Iris pigment epithelial cell (primary cell): ENCODE measurements at regions not wholly inside any gene's neighbourhood (a gene's known extent, or its start where the extent isn't known, plus 50 kb on each side); places are given as distances from the start of the nearest gene placed in this dataset.

ENCODE experiments used
- DNase-seq: peaks from one replicate; pipeline ENCODE4 v3.0.0-alpha.2; 2011; ENCODE audit warnings: low read depth

DNA sequence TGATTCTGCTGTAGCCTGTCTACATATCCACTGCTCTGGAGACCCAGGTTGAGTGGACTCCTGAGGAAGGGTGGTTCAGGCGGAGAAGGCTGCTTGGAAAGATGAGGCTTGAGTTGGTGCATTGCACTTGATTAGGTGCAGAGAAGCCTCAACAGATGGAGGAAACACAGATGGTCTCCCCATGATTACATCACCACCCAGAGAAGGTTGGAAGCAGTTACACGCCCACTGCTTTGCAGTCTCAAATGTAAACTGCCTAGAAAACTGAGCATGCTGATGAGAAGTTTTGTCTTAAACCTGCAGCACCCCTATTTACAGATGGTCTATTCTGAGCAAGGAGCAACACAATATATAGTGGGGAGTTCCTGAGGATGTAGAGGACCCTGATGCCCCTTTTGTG, 266.6 kb downstream of the PIK3R1 start:
- DNase-seq, result peak; percentile 28

DNA sequence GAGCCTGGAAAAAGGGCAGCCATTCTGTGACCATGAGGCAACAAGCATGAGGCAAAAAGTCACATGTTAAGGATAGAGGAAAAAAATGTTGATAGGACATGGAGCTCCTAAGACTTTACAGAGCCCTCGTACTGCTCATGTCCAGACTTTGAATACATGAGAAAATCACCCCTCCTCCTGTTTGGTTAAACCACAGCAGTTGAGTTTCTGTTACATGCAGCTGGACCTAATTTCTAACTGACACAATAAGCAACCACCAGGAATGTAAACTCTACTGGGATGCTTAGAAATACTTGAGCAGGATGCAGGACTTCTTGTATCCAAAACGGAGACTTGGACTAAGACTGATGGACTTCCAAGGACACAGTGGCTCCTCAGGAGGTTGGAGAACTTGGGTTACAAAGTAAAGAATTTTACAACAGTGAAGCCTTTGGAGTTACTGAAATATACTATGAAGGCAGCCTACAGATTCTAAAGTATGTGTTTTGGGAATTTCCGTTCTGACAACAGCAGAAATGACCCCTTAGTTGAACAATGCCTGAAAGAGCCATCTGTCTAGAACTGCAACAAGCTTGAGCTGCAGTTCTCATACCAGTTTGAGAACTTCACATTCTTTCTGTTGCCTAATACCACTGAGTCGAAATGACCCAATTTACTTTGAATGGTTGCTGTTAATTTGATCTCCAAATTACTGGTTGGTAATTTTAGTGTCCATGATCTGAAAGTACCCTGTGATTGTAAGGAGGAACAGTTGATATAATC, 268.9 kb downstream of the PIK3R1 start:
- peak; percentile 84 for DNase-seq

DNA sequence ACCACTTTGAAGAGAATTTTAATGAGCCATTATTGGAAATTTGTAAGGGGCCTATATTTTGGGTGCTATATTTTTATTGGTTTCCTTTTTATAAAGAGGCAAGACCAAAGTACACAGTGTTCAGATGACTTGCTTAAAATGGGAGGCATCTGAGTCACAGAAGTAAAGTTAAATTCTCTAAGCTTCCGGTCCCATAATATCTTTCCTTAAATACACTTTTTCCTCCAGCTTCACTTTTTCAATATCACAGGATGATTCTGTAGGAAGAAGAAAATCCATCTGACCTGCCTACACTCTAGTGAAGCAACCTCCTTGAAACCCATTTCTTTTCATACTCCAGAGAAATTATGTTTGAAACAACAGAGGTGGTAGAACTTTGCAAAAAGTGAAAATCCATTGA, 274.0 kb downstream of the PIK3R1 start:
- DNase-seq, result no peak

DNA sequence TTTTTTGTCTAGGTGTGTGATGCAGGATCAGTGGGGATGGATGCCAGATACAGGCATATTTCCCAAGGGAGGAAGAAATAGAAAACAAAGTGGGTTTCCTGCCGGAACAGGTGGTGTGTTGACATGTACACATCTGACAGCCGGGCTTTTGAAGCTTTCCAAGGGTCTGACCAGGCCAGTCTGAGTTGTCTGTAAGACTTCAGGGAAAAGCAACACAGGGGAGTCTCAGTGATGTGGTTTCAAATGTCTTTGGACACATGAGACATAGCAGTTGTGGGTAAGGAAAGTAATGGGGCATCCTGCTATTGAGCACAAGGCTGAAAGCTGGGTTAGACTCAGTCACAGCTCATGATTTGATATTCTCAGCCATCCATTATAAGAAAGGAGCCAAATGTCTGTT, 274.9 kb downstream of the PIK3R1 start:
- no peak for DNase-seq

DNA sequence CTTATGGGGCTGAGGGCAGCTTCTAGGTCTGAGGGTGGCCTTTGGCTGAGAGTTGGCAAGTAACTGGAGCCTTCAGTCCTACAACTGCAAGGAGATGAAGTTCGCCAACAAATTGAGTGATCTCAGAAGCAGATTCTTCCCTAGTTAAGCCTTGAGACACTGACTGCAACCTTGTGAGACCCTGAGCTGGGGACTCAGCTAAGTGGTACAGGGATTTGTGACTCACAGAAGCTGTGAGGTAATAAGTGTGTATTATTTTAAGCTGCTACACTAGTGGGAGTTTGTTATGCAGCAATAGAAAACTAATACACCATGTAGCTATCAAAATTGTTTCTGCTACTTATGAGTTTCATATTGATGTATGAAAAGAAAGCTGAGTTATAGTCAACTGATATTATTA, 279.2 kb downstream of the PIK3R1 start:
- DNase-seq, result peak; percentile 61

DNA sequence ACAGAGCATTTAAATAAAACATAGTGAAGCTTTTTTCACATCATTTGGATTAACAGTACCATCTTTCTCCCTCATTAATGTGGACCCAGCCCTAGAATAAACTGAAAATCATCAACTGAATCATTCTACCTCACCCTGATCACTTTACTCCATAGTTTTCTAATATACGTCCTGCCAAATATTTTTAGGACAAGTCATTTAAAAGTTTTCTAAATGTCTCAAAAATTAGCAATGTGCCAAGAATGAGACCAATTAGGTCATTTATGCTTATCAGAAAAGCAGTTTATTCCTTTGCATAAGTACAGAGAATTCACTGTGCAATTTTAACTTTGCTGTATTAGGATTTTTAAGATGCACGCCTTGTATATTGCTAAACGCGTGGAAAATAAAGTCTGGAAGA, 284.4 kb downstream of the PIK3R1 start:
- peak; percentile 78 for DNase-seq

DNA sequence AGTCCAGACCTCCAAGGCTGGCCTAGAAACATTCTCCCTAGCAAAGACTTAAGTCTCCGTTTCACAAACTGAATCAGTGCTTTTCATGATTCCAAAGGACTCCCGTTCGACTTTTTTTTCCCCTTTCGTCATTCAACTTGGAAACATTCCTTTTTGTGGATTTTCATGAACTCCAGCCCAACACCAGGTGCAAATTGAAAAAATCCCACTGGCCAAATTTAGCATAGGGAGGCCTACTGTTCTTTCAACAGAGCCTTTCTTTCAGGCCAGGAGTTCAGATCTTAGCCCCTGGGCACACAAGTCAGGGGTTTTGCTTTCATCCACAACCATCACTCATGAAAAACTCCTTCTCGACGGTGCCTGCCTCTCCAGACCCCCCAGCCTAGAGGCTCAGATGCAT, 285.3 kb downstream of the PIK3R1 start:
- no peak for DNase-seq

DNA sequence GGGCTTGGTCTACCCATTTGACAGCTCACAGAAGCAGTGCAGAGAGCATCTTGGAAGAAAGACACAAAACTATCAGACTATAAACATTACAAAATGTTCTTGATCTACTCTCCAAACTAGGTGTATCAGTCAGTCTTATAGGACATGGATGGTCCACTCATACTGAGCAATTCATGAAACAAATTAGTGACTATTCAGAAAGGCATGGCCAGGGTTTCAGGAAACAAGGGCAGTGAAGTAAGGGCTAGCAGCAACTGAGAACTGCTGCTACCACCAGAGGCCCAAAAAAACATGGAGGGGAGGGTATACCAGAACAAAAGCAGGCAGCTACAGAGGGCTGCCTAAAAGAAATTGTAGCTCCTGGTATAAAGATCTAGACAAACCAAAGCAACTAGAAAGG, 287.0 kb downstream of the PIK3R1 start:
- DNase-seq, result peak; percentile 12

DNA sequence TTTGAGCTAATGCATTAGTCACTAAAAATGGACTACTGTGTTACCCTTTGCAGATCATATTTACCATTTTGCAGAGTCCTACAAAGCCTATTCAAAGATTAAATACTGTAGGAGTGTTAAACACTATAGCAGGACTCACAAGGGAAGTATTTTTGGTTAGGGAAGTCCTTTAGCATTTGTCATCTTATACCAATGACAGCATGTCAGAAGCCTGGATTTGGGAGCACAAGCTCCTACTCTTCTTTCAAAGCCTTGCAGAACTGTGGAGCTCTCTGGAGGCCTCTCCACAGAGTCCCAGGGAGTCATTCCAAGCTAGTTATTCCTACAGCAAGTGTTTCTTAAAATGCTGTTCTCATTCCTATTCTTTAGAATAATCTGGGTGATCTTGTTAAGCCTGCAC, 288.8 kb downstream of the PIK3R1 start:
- DNase-seq, result no peak

DNA sequence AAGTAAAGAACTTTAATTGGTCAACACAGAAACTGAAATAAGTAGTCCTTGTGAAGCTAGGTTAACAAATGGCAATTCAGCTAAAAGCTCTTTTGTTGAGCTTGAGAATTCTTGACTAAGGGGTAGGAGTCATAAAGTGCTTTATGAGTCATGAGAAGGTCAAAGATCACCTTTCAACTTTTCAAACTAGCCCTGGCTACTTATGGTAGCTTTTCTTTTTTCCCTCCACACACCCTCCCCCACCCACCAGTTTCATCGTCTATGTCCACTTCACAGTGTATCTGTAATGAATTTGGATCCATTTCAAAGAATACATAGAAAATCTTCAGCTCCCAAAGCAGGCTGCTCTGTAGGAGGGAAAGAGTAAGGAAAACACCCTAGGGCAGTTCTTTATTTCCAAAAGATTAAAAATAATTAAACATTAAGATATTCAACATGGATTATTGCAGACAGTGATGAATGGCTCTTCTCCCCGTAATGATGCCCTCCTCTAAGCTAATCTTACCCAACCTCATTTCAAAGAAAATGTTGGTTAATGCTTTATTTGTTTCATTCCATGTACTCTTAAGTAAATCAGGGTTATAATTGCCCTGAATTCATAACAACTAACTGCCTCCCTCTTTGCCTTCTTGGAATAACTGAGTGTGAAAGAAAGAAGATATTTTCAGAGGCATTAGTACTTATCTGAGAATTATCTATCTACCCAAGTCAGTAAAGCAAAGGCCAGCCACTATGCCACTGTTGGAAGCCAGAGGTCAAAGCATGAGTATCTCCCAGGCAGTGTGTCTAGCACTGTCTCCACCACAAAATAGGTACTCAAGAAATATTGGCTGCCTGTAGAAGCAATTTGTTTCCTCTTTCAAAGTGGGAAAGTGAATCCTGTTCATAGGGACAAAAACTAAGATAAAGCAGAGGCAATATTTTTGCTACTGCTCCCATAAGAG, 290.6 kb downstream of the PIK3R1 start:
- peak; percentile 59 for DNase-seq

DNA sequence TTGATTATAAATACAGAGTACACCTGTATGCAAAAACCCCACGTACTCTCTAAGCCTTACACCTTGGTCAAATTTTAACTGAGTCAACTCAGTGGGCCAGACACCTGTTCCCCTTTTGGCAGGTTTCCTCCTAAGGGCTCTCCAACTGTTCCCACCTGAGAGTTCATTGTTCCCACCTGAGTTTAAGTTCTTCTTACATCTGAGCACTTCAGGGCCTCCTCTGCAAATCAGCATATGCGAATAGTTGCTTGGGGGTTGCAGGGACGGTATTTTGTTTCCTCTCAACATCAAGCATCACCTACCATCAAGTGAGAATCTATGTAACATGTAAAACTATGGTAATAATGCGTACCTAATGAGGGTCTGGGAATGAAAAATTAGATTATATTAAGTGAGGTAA, 300.0 kb downstream of the PIK3R1 start:
- no peak for DNase-seq

DNA sequence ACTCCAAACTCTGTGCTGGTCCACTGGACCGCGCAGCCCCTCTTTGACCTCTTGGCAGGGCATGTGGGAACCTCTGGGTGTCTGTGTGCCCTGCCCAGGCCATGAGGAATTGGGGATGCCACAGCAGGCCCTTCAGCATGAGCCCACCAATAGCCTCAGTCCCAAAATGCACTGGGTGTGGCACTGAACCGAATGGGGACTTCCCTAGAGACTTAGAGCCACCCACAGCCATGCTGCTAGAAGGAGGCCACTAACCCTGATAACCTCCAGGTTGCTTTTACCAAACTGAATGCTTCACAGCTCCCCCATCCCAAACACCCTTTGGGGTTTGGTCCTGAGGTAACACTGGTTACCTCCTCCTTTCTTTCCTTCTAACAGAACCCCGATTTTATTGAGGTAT, 302.7 kb downstream of the PIK3R1 start:
- DNase-seq, result no peak

DNA sequence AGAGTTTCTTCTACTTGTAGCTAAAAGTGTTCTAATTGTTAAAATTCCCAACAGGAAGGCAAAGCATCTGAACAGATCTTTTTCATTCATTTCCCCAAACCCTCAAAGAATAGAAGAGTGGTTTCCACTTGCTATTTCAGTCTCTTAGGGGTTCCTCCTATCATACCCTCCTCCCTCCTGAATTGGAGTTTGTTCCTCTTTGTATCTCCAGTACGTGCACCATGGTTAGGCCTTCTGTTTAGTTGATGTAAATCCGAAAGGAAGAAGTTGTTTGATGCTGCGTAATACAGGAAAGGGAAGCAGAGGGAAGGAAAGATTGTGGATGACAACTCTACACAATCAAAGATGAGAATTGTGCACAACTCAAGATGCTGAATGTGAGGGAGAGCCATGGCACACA, 303.6 kb downstream of the PIK3R1 start:
- no peak for DNase-seq

DNA sequence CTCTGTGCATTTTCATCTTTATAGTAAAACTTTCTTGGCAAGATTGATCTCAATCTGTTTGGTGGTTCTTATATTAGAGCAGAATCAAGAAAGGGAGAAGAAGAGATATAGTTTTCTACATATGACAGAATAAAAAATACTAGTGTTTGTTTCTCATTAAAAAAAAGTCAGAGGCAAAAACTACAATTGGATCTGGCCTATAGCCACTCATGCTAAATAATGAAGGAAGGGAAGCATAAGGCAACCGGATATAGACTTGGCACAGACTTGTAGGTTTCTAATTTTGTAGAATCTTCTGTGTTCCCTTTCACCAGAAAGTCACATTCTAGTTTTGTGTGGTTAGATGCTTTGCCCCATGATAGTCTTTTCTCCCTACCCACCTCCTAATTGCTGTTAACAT, 306.2 kb downstream of the PIK3R1 start:
- DNase-seq, result no peak

DNA sequence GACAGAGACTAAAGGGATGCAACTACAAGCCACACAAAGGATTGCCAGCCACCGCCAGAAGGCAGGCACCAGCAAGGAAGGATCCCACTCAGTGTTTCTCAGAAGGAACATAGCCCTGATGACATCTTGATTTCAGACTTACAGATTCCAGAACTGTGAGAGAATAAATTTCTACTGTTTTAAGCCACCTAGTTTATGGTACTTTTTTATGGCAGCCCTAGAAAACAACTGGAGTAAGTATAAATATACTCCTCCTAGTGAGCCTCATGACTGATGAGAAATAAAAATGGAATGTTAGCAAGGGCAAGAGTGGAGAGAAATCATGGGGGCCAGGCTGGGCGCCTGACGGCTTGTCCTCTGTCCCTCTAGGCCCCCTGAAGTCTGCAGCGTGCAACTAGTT, 307.3 kb downstream of the PIK3R1 start:
- peak; percentile 57 for DNase-seq

DNA sequence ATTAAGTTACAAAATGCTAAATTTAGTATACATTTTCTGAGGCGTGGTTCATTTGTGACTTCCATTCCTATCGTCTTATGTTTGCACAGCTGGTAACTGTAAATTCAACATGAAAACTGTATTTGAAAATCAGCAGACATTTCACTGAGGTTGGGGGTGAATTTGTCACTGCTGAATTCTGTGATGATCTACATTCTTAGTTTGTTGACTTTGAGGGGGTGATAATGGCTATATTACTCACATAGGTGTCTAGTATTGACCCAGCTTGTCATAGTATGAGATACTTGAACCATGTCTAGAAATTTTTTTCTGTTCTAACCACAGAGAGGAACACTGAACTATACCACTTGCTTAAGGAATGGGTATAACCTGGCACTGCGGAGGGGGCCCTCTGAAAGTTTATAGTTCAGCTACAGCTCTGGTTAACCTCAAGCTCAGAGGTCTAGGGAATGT, 313.3 kb downstream of the PIK3R1 start:
- DNase-seq, result no peak

DNA sequence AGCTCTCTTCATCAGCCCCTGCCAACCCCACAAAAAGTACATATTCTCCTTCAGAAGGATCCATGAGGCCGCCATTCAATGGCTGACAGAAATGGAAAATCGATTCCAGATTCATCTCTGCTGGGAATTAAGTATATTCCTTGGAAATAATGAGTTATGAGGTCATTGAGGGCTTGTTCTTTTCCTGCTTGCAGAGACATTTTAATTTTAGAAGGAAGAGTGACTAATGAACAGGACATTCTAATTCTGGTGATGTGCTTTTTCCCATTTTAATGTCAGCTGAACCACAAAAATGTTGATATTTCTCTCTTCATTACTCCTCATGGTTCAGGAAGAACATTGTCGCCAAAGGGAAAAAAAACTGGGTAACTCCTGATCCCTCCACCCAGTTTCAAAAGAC, 314.0 kb downstream of the PIK3R1 start:
- DNase-seq, result peak; percentile 38

DNA sequence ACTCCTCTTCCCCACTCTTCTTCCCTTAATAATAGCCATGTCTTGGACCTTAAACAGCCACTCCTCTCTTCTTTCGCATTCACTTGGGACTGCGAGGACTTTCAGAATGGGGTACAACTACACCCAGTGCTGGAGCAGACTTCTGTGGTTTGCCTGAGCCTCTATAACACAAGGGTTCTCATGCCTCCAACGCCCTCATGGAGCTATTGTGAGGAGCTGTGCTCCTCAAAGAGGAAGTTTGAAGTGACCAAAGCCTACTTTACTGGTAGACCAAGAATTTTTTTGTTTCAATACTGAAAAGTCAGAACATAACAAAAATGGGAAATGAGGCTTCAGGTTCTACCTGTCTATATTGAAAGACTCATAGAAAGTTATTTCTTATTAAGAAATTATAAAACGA, 316.4 kb downstream of the PIK3R1 start:
- no peak for DNase-seq

DNA sequence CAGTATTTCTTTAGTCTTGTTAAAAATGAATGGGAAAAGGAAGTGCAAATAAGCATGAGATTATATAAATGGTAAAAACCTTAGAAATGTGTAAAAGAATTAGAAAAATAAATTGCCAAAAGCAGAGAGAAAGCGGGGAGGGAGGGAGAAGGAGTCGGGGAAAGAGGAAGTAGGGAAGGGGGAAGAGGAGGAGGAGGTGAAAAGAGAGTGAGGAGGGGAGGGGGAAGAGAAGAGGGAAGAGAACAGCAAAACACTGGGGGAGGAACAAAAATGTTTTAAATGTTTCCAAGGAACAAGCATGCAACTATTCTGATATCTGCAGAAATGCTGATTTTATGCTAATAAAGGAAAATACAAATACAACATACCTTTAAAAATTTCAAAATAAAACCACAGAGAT, 317.5 kb downstream of the PIK3R1 start:
- no peak for DNase-seq

DNA sequence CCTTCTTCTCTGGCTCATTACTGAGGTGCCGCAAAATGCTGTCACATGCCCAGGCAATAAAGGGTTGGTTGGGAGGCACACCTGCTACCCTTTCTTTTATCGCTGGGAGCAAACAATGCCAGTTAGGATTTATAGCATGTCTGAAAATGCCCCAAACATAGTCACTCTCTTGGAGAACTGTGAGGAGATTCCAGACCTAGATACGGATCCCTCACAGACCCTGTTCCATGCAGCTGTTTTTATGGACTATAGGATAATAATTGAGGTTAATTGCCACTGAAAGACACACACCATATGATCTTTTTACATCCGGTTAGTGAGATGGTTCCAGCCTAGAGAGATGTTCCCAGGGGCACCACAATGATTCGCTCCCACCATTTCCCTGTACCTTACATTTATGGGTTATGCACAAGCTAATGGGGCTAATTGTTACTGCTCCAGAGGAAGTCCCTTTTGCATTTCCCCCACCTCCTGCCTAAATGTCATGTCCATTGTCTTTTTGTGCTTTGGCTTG, 318.1 kb downstream of the PIK3R1 start:
- no peak for DNase-seq

DNA sequence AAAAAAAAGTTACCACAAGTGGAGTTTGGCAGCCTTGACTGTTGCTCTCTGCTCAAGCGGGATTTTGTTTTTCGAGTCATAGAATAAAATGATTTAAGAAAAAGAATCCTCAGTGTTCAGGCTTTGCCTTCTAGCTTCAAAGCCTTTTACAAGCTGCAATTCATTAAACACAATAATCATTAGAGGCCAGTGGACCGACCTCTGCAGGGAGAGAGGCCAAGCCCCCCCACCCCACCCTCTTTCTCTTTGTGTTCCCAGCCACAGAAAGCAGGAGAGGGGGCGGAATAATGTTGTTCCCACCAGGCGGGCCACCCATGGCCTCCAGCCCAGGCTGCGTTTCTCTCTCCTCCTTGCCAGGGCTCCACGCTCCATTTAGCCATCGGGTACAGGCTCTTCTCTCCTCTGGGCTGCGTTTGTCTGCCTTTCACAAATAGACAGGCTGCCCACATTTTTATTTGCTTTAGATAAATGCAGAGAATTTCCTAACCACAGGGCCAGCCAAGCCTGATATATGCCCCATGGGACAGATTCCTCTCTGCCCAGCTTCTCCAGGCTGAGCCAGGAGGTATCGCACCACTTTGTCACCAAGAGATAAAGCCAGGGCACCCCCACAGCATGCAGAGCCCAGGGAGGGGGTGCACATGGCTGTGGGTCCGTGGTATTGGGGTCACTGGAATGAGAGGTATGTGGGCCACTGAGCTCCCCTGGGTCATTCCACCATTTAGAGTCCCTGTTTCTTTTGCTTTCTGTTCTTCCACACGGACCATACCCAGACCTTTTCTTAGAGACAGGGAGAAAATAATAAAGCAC, 318.8 kb downstream of the PIK3R1 start:
- peak; percentile 11 for DNase-seq

DNA sequence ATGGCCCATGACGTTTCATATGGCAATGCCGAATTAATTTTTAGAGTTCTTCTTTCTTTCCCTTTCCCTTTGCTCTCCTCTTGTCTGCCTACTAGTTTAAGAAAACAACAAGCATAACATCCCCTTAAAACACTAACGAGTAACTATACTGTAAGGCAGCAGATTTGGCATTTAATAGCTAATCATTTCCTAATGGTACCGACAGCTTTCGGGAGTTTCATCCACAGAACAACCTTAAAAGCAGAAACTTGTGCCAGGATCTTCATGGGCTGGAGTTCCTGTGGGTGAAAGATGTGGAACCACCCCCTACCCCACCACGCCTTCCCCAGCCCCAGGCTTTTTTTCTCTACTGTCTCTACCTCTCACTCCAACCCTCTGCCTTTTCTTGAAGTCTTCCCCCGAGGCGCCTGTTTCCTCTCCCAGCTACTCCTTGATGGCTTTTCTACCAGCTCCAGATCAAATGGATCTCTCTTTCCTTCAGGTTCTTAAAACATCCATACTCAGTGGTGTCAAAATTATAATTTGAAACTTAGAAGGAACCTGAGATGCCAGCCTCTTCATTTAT, 319.5 kb downstream of the PIK3R1 start:
- DNase-seq, result no peak
